HL-60 (cell line): ENCODE measurements at regions not wholly inside any gene's neighbourhood (a gene's known extent, or its start where the extent isn't known, plus 50 kb on each side); places are given as distances from the start of the nearest gene placed in this dataset.

ENCODE experiments used
- DNase-seq, 2 experiments: peaks; one replicate each; pipeline ENCODE4 v3.0.0-alpha.2; 2010 to 2020; ENCODE audit warnings: low read depth in 1 of 2, low spot score in 1 of 2
- H3K27ac ChIP-seq: fragments of 250-450 bp; sonication (Bioruptor Pico); replicated peaks from 2 replicates; pipeline ENCODE4 v1.5.1; 2020; ENCODE audit warnings: mild to moderate bottlenecking, moderate library complexity
- H3K27me3 ChIP-seq: fragments of 250-450 bp; sonication (Bioruptor Pico); 2 replicates; pipeline ENCODE4 v1.5.1; 2021; ENCODE audit warnings: mild to moderate bottlenecking, moderate library complexity; ENCODE audit not compliant: insufficient read depth, poor library complexity, severe bottlenecking
- H3K4me3 ChIP-seq: replicated peaks from 2 replicates; pipeline ENCODE4 v1.5.1; 2011; ENCODE audit warnings: mild to moderate bottlenecking, control low read depth, low read length; ENCODE audit not compliant: insufficient read depth
- CTCF ChIP-seq: IDR thresholded peaks from one replicate; pipeline ENCODE4 v1.5.1; 2011; ENCODE audit warnings: low read length, control low read depth, inconsistent platforms; ENCODE audit not compliant: insufficient read depth
- GABPA ChIP-seq: IDR thresholded peaks from 2 replicates; pipeline ENCODE4 v1.6.1; 2012; ENCODE audit warnings: low read depth
- POLR2AphosphoS5 ChIP-seq: IDR thresholded peaks from 2 replicates; pipeline ENCODE4 v1.6.1; 2012; ENCODE audit warnings: low read depth
- REST ChIP-seq: IDR thresholded peaks from 2 replicates; pipeline ENCODE4 v1.6.1; 2012; ENCODE audit warnings: low read depth; ENCODE audit not compliant: insufficient replicate concordance
- SPI1 ChIP-seq: IDR thresholded peaks from 2 replicates; pipeline ENCODE4 v1.6.1; 2012; ENCODE audit warnings: low read depth, mild to moderate bottlenecking, borderline replicate concordance

GRCh38 chr11:116107229-116107628, 603.0 kb upstream of the CADM1 start:
- Histone ChIP-seq H3K4me3 (no peak overlapping the region), H3K27me3 (no peaks in the 10 kb centered on the region), H3K27ac (no peak overlapping the region)
- no peak for DNase-seq
- no peak for TF ChIP-seq POLR2AphosphoS5

GRCh38 chr11:116104498-116105174, 600.4 kb upstream of the CADM1 start:
- DNase-seq = no peak
- Histone ChIP-seq H3K4me3 (no peak overlapping the region), H3K27me3 (no peaks in the 10 kb centered on the region), H3K27ac (no peak overlapping the region)
- TF ChIP-seq GABPA (no peak), REST (no peak), POLR2AphosphoS5 (no peak), CTCF (no peak), SPI1 (no peak)

GRCh38 chr11:116101902-116102301, 597.7 kb upstream of the CADM1 start:
- TF ChIP-seq GABPA = no peak
- no peak for TF ChIP-seq POLR2AphosphoS5
- TF ChIP-seq CTCF = no peak
- no peak for TF ChIP-seq SPI1
- no peak for TF ChIP-seq REST
- H3K27ac ChIP-seq = no peak overlapping the region
- no peak overlapping the region for H3K4me3 ChIP-seq
- H3K27me3 ChIP-seq = peaks cover 4% of the 10 kb centered on the region
- no peak for DNase-seq

GRCh38 chr11:116100016-116100415, 595.8 kb upstream of the CADM1 start:
- TF ChIP-seq GABPA (no peak), REST (no peak), CTCF (no peak), POLR2AphosphoS5 (no peak), SPI1 (no peak)
- Histone ChIP-seq H3K27ac (no peak overlapping the region), H3K27me3 (peaks cover 6% of the 10 kb centered on the region), H3K4me3 (no peak overlapping the region)
- no peak for DNase-seq
